HUES64 (cell line): ENCODE measurements at regions not wholly inside any gene's neighbourhood (a gene's known extent, or its start where the extent isn't known, plus 50 kb on each side); places are given as distances from the start of the nearest gene placed in this dataset.

Experiments
- H3K27ac ChIP-seq: 2 replicates; pipeline ENCODE4 v1.7.0; 2013; ENCODE audit warnings: low read depth, low read length, inconsistent platforms
- H3K27me3 ChIP-seq: 2 replicates; pipeline ENCODE4 v1.6.1; 2013; ENCODE audit warnings: mild to moderate bottlenecking, low read length; ENCODE audit not compliant: insufficient read depth
- H3K36me3 ChIP-seq: 2 replicates; pipeline ENCODE4 v1.6.1; 2013; ENCODE audit warnings: mild to moderate bottlenecking, low read length; ENCODE audit not compliant: insufficient read depth
- H3K4me1 ChIP-seq: 2 replicates; pipeline ENCODE4 v1.6.1; 2013; ENCODE audit warnings: mild to moderate bottlenecking, low read length, moderate library complexity; ENCODE audit not compliant: insufficient read depth
- H3K4me3 ChIP-seq: 2 replicates; pipeline ENCODE4 v1.5.1; 2013; ENCODE audit warnings: mild to moderate bottlenecking, low read length, moderate library complexity
- H3K9ac ChIP-seq: 2 replicates; pipeline ENCODE4 v1.6.1; 2013; ENCODE audit warnings: mild to moderate bottlenecking, low read depth, low read length
- H3K9me3 ChIP-seq: 2 replicates; pipeline ENCODE4 v1.6.1; 2013; ENCODE audit warnings: low read depth, low read length; ENCODE audit not compliant: insufficient read depth
- WGBS: fragments of 150-250, 120-280 bp; methylation state at CpG from one replicate; pipeline ENCODE4 v1.1.7; 2013; ENCODE audit warnings: missing lambda C conversion rate; 5-methylcytosine and 5-hydroxymethylcytosine counted together

DNA sequence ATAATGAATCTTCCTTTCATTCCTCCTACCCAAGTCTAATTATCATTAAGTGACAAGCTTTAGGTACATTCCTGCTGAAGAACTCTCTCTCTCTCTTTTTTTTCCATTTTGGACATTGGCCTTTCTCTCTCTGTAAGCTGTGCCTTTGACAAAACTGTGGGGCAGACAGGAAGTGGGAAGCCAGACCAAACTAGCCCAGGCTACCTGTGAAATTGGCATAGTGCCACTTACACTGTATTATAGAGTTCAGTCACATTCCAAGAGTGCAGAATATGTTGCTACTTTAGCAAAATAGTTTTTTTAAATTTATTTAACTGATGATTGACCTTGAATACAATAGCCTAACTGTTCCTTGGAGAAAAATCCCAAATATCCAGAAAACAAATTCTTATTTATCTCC lies 381.5 kb upstream of the ETAA1 start:
- no peak overlapping the region for H3K27ac ChIP-seq
- no peaks in the 10 kb centered on the region for H3K27me3 ChIP-seq
- no peak overlapping the region for H3K4me3 ChIP-seq
- no peaks in the 10 kb centered on the region for H3K9me3 ChIP-seq
- no peak overlapping the region for H3K9ac ChIP-seq
- no peaks in the 10 kb centered on the region for H3K36me3 ChIP-seq
- no peaks in the 10 kb centered on the region for H3K4me1 ChIP-seq

DNA sequence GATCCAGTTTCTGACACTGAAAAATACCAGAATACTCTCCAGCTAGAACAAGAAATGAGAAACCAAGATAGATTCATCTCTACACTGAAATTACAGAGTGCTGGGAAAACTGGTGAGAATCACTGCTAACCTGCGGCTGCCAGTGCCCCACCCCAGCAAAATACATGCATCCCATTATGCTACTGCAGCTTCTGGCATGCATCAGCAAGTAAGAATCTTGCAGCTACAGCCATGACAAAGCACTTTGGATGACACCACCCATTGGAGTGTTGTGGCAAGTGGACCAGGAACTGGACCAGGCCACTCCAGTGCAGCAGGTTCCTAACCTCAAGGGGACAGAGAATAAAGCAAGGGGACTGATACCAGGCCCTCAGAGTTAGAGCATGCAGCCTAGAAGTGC lies 378.8 kb upstream of the ETAA1 start:
- Histone ChIP-seq H3K4me3 (no peak overlapping the region), H3K4me1 (no peaks in the 10 kb centered on the region), H3K9me3 (no peaks in the 10 kb centered on the region), H3K9ac (no peak overlapping the region), H3K27me3 (no peaks in the 10 kb centered on the region), H3K27ac (no peak overlapping the region), H3K36me3 (no peaks in the 10 kb centered on the region)
- WGBS = 94% methylated on average over 1 of the region's 1 CpG

DNA sequence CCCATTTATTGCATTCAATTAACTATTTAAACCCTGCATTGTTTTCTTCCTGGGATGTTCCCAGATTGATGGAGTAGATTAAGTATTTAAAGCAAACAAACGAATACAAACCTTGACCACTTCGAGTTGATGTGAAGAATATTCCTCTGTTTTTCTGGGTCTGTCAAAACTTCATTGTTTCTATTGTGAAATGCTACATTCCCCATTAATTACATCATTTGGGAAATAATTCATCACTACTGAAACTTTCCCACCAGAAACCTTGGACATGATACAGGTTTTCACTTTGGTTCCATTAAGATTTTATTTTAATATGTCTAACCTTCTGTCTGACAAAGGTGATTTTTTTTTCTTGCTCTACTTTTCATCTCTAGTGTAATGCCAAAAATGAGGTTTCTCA lies 365.1 kb upstream of the ETAA1 start:
- 85% methylated on average over 2 of the region's 2 CpGs for WGBS
- H3K9me3 ChIP-seq = no peaks in the 10 kb centered on the region
- no peak overlapping the region for H3K4me3 ChIP-seq

DNA sequence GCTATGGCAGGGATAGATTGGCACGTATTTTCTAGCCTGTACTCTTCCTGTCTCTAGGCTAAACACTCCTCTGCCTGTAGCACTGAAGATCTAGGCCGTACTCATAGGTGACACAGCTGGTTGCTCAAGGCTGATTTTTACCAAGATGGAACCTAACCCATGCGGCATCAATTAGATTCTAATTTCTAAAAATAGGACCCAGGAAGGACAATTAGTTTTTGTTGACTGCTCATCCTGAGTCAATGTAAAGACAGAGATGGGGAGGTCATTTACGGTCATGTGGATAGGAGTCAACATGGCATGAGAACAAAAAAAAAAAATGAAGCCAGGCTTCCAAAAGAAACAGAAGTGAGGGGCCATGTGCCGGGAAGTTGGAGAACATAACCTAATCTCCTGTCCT lies 360.7 kb upstream of the ETAA1 start:
- Histone ChIP-seq H3K4me3 (no peak overlapping the region), H3K36me3 (no peaks in the 10 kb centered on the region), H3K9ac (no peak overlapping the region), H3K4me1 (0 out of 2 replicates have a peak, but pooled peaks cover 3% of the 10 kb centered on the region), H3K27ac (no peak overlapping the region), H3K27me3 (no peaks in the 10 kb centered on the region), H3K9me3 (no peaks in the 10 kb centered on the region)
- 95% methylated on average over 5 of the region's 5 CpGs for WGBS

More for the DNA sequence above, 365.1 kb upstream of the ETAA1 start:
- Histone ChIP-seq H3K36me3 (no peaks in the 10 kb centered on the region), H3K27ac (no peak overlapping the region), H3K27me3 (no peaks in the 10 kb centered on the region), H3K4me1 (no peaks in the 10 kb centered on the region), H3K9ac (no peak overlapping the region)

- H3K36me3 ChIP-seq = no peaks in the 10 kb centered on the region
- no peaks in the 10 kb centered on the region for H3K27me3 ChIP-seq
- H3K4me3 ChIP-seq = no peak overlapping the region
- WGBS = 89% methylated on average over 8 of the region's 8 CpGs
- 0 out of 2 replicates have a peak, but pooled peaks cover 3% of the 10 kb centered on the region for H3K4me1 ChIP-seq
- no peak overlapping the region for H3K27ac ChIP-seq
- H3K9me3 ChIP-seq = no peaks in the 10 kb centered on the region
- no peak overlapping the region for H3K9ac ChIP-seq
Measured at GRCh38 chr2:67037655-67038054, 359.5 kb upstream of the ETAA1 start.

DNA sequence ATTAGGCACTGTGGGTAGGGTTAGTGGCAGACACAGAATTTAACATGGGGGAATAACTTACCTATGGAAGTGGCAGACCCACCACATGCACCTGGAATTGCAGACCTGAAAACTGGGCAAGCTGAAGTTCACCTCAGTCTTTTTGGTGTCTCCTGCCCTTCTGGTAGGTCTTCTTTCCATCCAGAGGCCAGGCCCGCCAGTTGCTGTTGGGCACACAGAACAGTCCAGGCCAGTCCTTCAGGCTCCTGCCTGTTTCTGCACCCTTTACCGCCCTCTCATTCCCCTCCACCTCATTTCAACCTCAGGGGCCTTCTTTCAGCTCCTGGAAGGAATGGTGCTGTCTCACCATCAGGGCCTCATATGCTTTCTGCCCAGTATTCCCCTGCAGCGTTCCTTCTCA lies 358.9 kb upstream of the ETAA1 start:
- H3K27me3 ChIP-seq = no peaks in the 10 kb centered on the region
- H3K9ac ChIP-seq = no peak overlapping the region
- no peak overlapping the region for H3K27ac ChIP-seq
- 0 out of 2 replicates have a peak, but pooled peaks cover 3% of the 10 kb centered on the region for H3K4me1 ChIP-seq
- no peaks in the 10 kb centered on the region for H3K36me3 ChIP-seq
- 92% methylated on average over 3 of the region's 3 CpGs for WGBS
- no peaks in the 10 kb centered on the region for H3K9me3 ChIP-seq
- H3K4me3 ChIP-seq = no peak overlapping the region

DNA sequence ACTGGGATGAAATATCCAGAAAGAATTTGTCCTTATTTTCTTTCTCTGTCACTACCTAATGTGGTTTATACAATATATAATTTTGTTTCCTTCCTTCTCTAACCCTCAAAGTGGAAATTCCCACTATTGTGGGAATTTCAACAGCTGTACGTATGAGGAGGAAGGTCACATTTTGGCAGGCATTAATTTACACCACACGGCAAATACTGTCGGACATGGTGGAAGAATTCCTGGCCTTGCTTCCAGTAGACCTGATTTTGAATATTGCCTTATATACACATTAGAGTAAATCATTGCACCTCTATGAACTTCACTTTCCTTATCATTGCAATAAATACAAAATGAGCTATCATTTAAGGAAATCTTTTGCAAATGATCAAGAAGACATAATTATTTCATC lies 358.1 kb upstream of the ETAA1 start:
- no peak overlapping the region for H3K27ac ChIP-seq
- no peak overlapping the region for H3K4me3 ChIP-seq
- H3K27me3 ChIP-seq = no peaks in the 10 kb centered on the region
- no peaks in the 10 kb centered on the region for H3K36me3 ChIP-seq
- H3K9me3 ChIP-seq = no peaks in the 10 kb centered on the region
- 0 out of 2 replicates have a peak, but pooled peaks cover 3% of the 10 kb centered on the region for H3K4me1 ChIP-seq
- WGBS = 94% methylated on average over 3 of the region's 3 CpGs
- no peak overlapping the region for H3K9ac ChIP-seq

- 0 out of 2 replicates have a peak, but pooled peaks cover 3% of the 10 kb centered on the region for H3K4me1 ChIP-seq
- no peak overlapping the region for H3K9ac ChIP-seq
- H3K4me3 ChIP-seq = no peak overlapping the region
- H3K36me3 ChIP-seq = no peaks in the 10 kb centered on the region
- no peaks in the 10 kb centered on the region for H3K27me3 ChIP-seq
- no peak overlapping the region for H3K27ac ChIP-seq
- 86% methylated on average over 2 of the region's 2 CpGs for WGBS
- H3K9me3 ChIP-seq = no peaks in the 10 kb centered on the region
Measured at GRCh38 chr2:67039517-67040103, 357.5 kb upstream of the ETAA1 start.

DNA sequence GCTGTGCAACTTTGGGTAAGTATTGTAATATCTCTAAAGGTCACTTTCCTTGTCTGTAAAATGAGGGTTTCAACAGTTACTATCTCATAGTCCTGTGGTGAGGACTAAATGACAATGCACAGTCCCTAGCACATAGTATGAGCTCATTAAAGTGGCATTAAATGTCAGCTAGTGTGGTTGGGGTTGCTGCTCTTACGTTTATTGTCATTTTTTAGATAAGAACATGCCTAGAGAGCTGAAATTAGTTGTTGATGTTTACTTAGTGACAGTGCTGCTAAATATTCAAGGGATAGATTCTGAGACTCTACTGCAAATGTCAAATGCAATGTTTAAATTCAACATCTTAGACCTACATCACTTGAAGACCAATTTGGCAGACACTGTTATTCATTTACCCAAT lies 356.1 kb upstream of the ETAA1 start:
- WGBS = 91% methylated on average over 1 of the region's 1 CpG

GRCh38 chr2:67043781-67044478 lies 353.2 kb upstream of the ETAA1 start:
- Histone ChIP-seq H3K9ac (no peak overlapping the region), H3K4me1 (0 out of 2 replicates have a peak, but pooled peaks cover 3% of the 10 kb centered on the region), H3K27ac (no peak overlapping the region), H3K9me3 (no peaks in the 10 kb centered on the region), H3K36me3 (no peaks in the 10 kb centered on the region), H3K4me3 (no peak overlapping the region), H3K27me3 (no peaks in the 10 kb centered on the region)
- WGBS = 83% methylated on average over 3 of the region's 3 CpGs

More for the DNA sequence above, 356.1 kb upstream of the ETAA1 start:
- Histone ChIP-seq H3K36me3 (no peaks in the 10 kb centered on the region), H3K4me3 (no peak overlapping the region), H3K27me3 (no peaks in the 10 kb centered on the region), H3K4me1 (0 out of 2 replicates have a peak, but pooled peaks cover 3% of the 10 kb centered on the region), H3K9ac (no peak overlapping the region), H3K9me3 (no peaks in the 10 kb centered on the region), H3K27ac (no peak overlapping the region)

- no peak overlapping the region for H3K4me3 ChIP-seq
- H3K9me3 ChIP-seq = no peaks in the 10 kb centered on the region
- H3K9ac ChIP-seq = no peak overlapping the region
- no peaks in the 10 kb centered on the region for H3K36me3 ChIP-seq
- H3K27ac ChIP-seq = no peak overlapping the region
- no CpG with 5 or more reads among the region's 1 CpG for WGBS
- H3K27me3 ChIP-seq = no peaks in the 10 kb centered on the region
- no peaks in the 10 kb centered on the region for H3K4me1 ChIP-seq
Measured at GRCh38 chr2:67046591-67046990, 350.5 kb upstream of the ETAA1 start.
